ENCODE measurements at regions not wholly inside any gene's neighbourhood (a gene's known extent, or its start where the extent isn't known, plus 50 kb on each side); places are given as distances from the start of the nearest gene placed in this dataset.
"Not testable (repeated sequence)": the region's sequence is repeated elsewhere in the genome, so short reads cannot be mapped to it uniquely, and the experiment has no call there.

- DNase-seq (ENCODE audit: low spot score): no peak
These were observed 106.3 kb upstream of the MME start for GRCh38 chr3:154973851-154974250.

GRCh38 chr3:154972951-154973350, 107.2 kb upstream of the MME start:
- no peak for DNase-seq (ENCODE audit: low spot score)

- DNase-seq (ENCODE audit: low spot score): no peak
These were observed 108.3 kb upstream of the MME start for GRCh38 chr3:154971771-154972326.

- no peak for DNase-seq (ENCODE audit: low spot score)
These were observed 108.8 kb upstream of the MME start for GRCh38 chr3:154971341-154971740.

- no peak for DNase-seq (ENCODE audit: low spot score)
These were observed 109.3 kb upstream of the MME start for GRCh38 chr3:154970797-154971196.

- DNase-seq (ENCODE audit: low spot score): no peak
These were observed 110.8 kb upstream of the MME start for GRCh38 chr3:154969366-154969765.

- DNase-seq (ENCODE audit: low spot score): no peak
These were observed 113.0 kb upstream of the MME start for GRCh38 chr3:154967090-154967489.

- DNase-seq (ENCODE audit: low spot score): no peak
These were observed 123.3 kb upstream of the MME start for GRCh38 chr3:154956815-154957214.

GRCh38 chr3:154955907-154956533, 124.1 kb upstream of the MME start:
- DNase-seq (ENCODE audit: low spot score): no peak

- peak; percentile 44 for DNase-seq (ENCODE audit: low spot score)
These were observed 125.4 kb upstream of the MME start for GRCh38 chr3:154954757-154955156.

- DNase-seq (ENCODE audit: low spot score): no peak
These were observed 126.6 kb upstream of the MME start for GRCh38 chr3:154953538-154953937.

- no peak for DNase-seq (ENCODE audit: low spot score)
These were observed 127.6 kb upstream of the MME start for GRCh38 chr3:154952553-154952952.

GRCh38 chr3:154943981-154944380, 136.1 kb upstream of the MME start:
- DNase-seq (ENCODE audit: low spot score): no peak

- no peak for DNase-seq (ENCODE audit: low spot score)
These were observed 137.3 kb upstream of the MME start for GRCh38 chr3:154942827-154943226.

GRCh38 chr3:154936196-154936595, 143.9 kb upstream of the MME start:
- no peak for DNase-seq (ENCODE audit: low spot score)

- no peak for DNase-seq (ENCODE audit: low spot score)
These were observed 146.5 kb upstream of the MME start for GRCh38 chr3:154933581-154933980.

- DNase-seq (ENCODE audit: low spot score): no peak
These were observed 147.5 kb upstream of the MME start for GRCh38 chr3:154932633-154933032.

- no peak for DNase-seq (ENCODE audit: low spot score)
These were observed 148.6 kb upstream of the MME start for GRCh38 chr3:154931484-154931883.

- no peak for DNase-seq (ENCODE audit: low spot score)
These were observed 153.4 kb upstream of the MME start for GRCh38 chr3:154926721-154927120.

GRCh38 chr3:154921351-154921750, 158.8 kb upstream of the MME start:
- DNase-seq (ENCODE audit: low spot score): no peak

- DNase-seq (ENCODE audit: low spot score): no peak
These were observed 160.9 kb upstream of the MME start for GRCh38 chr3:154919226-154919625.

GRCh38 chr3:154904328-154904727, 175.8 kb upstream of the MME start:
- peak; percentile 53 for DNase-seq (ENCODE audit: low spot score)

GRCh38 chr3:154902495-154902894, 177.6 kb upstream of the MME start:
- DNase-seq (ENCODE audit: low spot score): not testable (repeated sequence)

GRCh38 chr3:154901278-154901677, 178.8 kb upstream of the MME start:
- no peak for DNase-seq (ENCODE audit: low spot score)

All from germinal center (tissue), 1 donor.